ENCODE measurements at regions not wholly inside any gene's neighbourhood (a gene's known extent, or its start where the extent isn't known, plus 50 kb on each side); places are given as distances from the start of the nearest gene placed in this dataset.

DNA sequence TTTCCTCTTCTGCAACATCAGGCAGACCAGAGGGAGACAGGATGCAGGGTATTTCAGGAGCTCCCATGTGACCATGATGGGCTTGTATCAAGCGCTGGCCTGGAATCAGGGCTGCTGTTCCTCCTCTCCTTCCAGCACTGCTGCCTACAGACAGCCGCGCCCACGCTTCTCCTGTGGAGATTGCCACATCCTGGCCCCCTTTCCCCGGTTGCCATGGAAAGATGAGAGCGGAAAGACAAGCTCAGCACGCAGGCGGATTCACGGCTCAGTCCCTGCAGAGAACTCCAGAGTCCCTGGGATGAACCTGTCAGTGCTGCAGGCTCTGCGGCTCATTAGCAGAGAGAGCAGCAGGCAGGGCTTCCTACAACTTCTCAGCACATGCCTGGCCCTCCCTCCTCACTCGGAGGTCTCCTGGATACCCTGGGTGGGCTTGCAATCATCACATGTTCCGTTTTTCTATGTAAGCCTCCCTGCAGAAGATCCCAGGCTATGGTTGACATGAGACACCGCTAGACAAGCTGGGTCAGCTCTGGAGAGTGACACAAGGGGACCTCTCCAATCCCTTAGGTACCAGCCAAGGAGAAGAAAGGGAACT lies 497.8 kb upstream of the MYT1L start:
- Histone ChIP-seq H3K27ac (ENCODE audit: low read length, poor library complexity, severe bottlenecking) (no peak overlapping the region), H3K4me2 (ENCODE audit: low read length, poor library complexity, severe bottlenecking) (no peak overlapping the region), H2BK120ac (ENCODE audit: low read depth, low read length) (no peak overlapping the region), H3K4me1 (ENCODE audit: control insufficient read depth, insufficient read depth, low read depth, low read length) (no peaks in the 10 kb centered on the region), H3K36me3 (ENCODE audit: control insufficient read depth in 1 of 2, insufficient read depth in 2 of 2, low read depth in 1 of 2, low read length in 2 of 2) (no peaks in the 10 kb centered on the region), H3K18ac (ENCODE audit: low read depth in 1 of 2, low read length in 2 of 2) (no peak overlapping the region), H4K91ac (ENCODE audit: low read length) (no peak overlapping the region), H3K14ac (ENCODE audit: low read length in 2 of 2) (no peak overlapping the region), H3K4ac (ENCODE audit: low read depth in 1 of 2, low read length in 2 of 2) (no peak overlapping the region), H4K8ac (ENCODE audit: low read length) (no peak overlapping the region), H2AK5ac (ENCODE audit: low read length, severe bottlenecking) (no peak overlapping the region), H3K23ac (ENCODE audit: low read length in 2 of 2) (no peak overlapping the region), H2BK12ac (ENCODE audit: low read length in 2 of 2) (no peak overlapping the region), H3K27me3 (ENCODE audit: control insufficient read depth in 1 of 2, insufficient read depth in 1 of 2, low read length in 2 of 2) (no peaks in the 10 kb centered on the region), H2BK15ac (ENCODE audit: low read depth, poor library complexity, severe bottlenecking) (no peak overlapping the region), H3K79me1 (replicated peaks; ENCODE audit: low read length, poor library complexity, severe bottlenecking) (no peaks in the 10 kb centered on the region), H3K9ac (ENCODE audit: low read length) (no peak overlapping the region), H2AFZ (ENCODE audit: low read depth, low read length) (no peak overlapping the region), H2BK5ac (ENCODE audit: low read depth, low read length, poor library complexity, severe bottlenecking) (no peak overlapping the region), H3K9me3 (ENCODE audit: control insufficient read depth, low read length) (no peaks in the 10 kb centered on the region), H3K4me3 (ENCODE audit: insufficient read depth in 1 of 2, low read depth in 1 of 2, low read length in 2 of 2) (no peak overlapping the region)
- no peak for DNase-seq
- WGBS = 81% methylated on average over 13 of the region's 13 CpGs

GRCh38 chr2:2827761-2828221 lies 496.7 kb upstream of the MYT1L start:
- Histone ChIP-seq H4K91ac (ENCODE audit: low read length) (no peak overlapping the region), H2BK5ac (ENCODE audit: low read depth, low read length, poor library complexity, severe bottlenecking) (no peak overlapping the region), H2AK5ac (ENCODE audit: low read length, severe bottlenecking) (no peak overlapping the region), H2BK15ac (ENCODE audit: low read depth, poor library complexity, severe bottlenecking) (no peak overlapping the region), H2BK12ac (ENCODE audit: low read length in 2 of 2) (no peak overlapping the region), H3K79me1 (replicated peaks; ENCODE audit: low read length, poor library complexity, severe bottlenecking) (no peaks in the 10 kb centered on the region), H3K18ac (ENCODE audit: low read depth in 1 of 2, low read length in 2 of 2) (no peak overlapping the region), H3K4ac (ENCODE audit: low read depth in 1 of 2, low read length in 2 of 2) (no peak overlapping the region), H3K9me3 (ENCODE audit: control insufficient read depth, low read length) (no peaks in the 10 kb centered on the region), H3K27ac (ENCODE audit: low read length, poor library complexity, severe bottlenecking) (no peak overlapping the region), H3K36me3 (ENCODE audit: control insufficient read depth in 1 of 2, insufficient read depth in 2 of 2, low read depth in 1 of 2, low read length in 2 of 2) (no peaks in the 10 kb centered on the region), H3K4me2 (ENCODE audit: low read length, poor library complexity, severe bottlenecking) (no peak overlapping the region), H4K8ac (ENCODE audit: low read length) (no peak overlapping the region), H3K23ac (ENCODE audit: low read length in 2 of 2) (no peak overlapping the region), H3K14ac (ENCODE audit: low read length in 2 of 2) (no peak overlapping the region), H2BK120ac (ENCODE audit: low read depth, low read length) (no peak overlapping the region), H3K4me1 (ENCODE audit: control insufficient read depth, insufficient read depth, low read depth, low read length) (no peaks in the 10 kb centered on the region), H3K9ac (ENCODE audit: low read length) (no peak overlapping the region), H3K4me3 (ENCODE audit: insufficient read depth in 1 of 2, low read depth in 1 of 2, low read length in 2 of 2) (no peak overlapping the region), H2AFZ (ENCODE audit: low read depth, low read length) (no peak overlapping the region), H3K27me3 (ENCODE audit: control insufficient read depth in 1 of 2, insufficient read depth in 1 of 2, low read length in 2 of 2) (no peaks in the 10 kb centered on the region)
- no peak for DNase-seq
- WGBS = 80% methylated on average over 8 of the region's 8 CpGs

GRCh38 chr2:2827046-2827636 lies 496.1 kb upstream of the MYT1L start:
- H3K14ac ChIP-seq (ENCODE audit: low read length in 2 of 2) = no peak overlapping the region
- H3K4me1 ChIP-seq (ENCODE audit: control insufficient read depth, insufficient read depth, low read depth, low read length) = no peaks in the 10 kb centered on the region
- no peaks in the 10 kb centered on the region for H3K36me3 ChIP-seq (ENCODE audit: control insufficient read depth in 1 of 2, insufficient read depth in 2 of 2, low read depth in 1 of 2, low read length in 2 of 2)

GRCh38 chr2:2826621-2827020 lies 495.5 kb upstream of the MYT1L start:
- 77% methylated on average over 7 of the region's 8 CpGs for WGBS
- no peak overlapping the region for H3K27ac ChIP-seq (ENCODE audit: low read length, poor library complexity, severe bottlenecking)
- H3K4ac ChIP-seq (ENCODE audit: low read depth in 1 of 2, low read length in 2 of 2) = no peak overlapping the region
- H3K4me3 ChIP-seq (ENCODE audit: insufficient read depth in 1 of 2, low read depth in 1 of 2, low read length in 2 of 2) = no peak overlapping the region
- H2AFZ ChIP-seq (ENCODE audit: low read depth, low read length) = no peak overlapping the region
- no peak overlapping the region for H2BK15ac ChIP-seq (ENCODE audit: low read depth, poor library complexity, severe bottlenecking)
- H3K9ac ChIP-seq (ENCODE audit: low read length) = no peak overlapping the region
- H3K79me1 ChIP-seq (replicated peaks; ENCODE audit: low read length, poor library complexity, severe bottlenecking) = no peaks in the 10 kb centered on the region
- H2BK12ac ChIP-seq (ENCODE audit: low read length in 2 of 2) = no peak overlapping the region
- no peak overlapping the region for H3K4me2 ChIP-seq (ENCODE audit: low read length, poor library complexity, severe bottlenecking)
- no peak overlapping the region for H4K8ac ChIP-seq (ENCODE audit: low read length)
- no peak overlapping the region for H2BK120ac ChIP-seq (ENCODE audit: low read depth, low read length)
- H3K27me3 ChIP-seq (ENCODE audit: control insufficient read depth in 1 of 2, insufficient read depth in 1 of 2, low read length in 2 of 2) = no peaks in the 10 kb centered on the region
- H3K36me3 ChIP-seq (ENCODE audit: control insufficient read depth in 1 of 2, insufficient read depth in 2 of 2, low read depth in 1 of 2, low read length in 2 of 2) = no peaks in the 10 kb centered on the region
- no peak overlapping the region for H3K14ac ChIP-seq (ENCODE audit: low read length in 2 of 2)
- no peak overlapping the region for H3K18ac ChIP-seq (ENCODE audit: low read depth in 1 of 2, low read length in 2 of 2)
- H3K4me1 ChIP-seq (ENCODE audit: control insufficient read depth, insufficient read depth, low read depth, low read length) = no peaks in the 10 kb centered on the region
- no peak overlapping the region for H4K91ac ChIP-seq (ENCODE audit: low read length)
- H2AK5ac ChIP-seq (ENCODE audit: low read length, severe bottlenecking) = no peak overlapping the region
- peaks cover 5% of the 10 kb centered on the region for H3K9me3 ChIP-seq (ENCODE audit: control insufficient read depth, low read length)
- H3K23ac ChIP-seq (ENCODE audit: low read length in 2 of 2) = no peak overlapping the region
- no peak for DNase-seq
- H2BK5ac ChIP-seq (ENCODE audit: low read depth, low read length, poor library complexity, severe bottlenecking) = no peak overlapping the region

More at GRCh38 chr2:2827046-2827636, 496.1 kb upstream of the MYT1L start:
- H3K79me1 ChIP-seq (replicated peaks; ENCODE audit: low read length, poor library complexity, severe bottlenecking) = no peaks in the 10 kb centered on the region
- H3K9ac ChIP-seq (ENCODE audit: low read length) = no peak overlapping the region
- no peak overlapping the region for H4K8ac ChIP-seq (ENCODE audit: low read length)
- no peak overlapping the region for H3K27ac ChIP-seq (ENCODE audit: low read length, poor library complexity, severe bottlenecking)
- no peak overlapping the region for H3K4me2 ChIP-seq (ENCODE audit: low read length, poor library complexity, severe bottlenecking)
- no peak overlapping the region for H3K18ac ChIP-seq (ENCODE audit: low read depth in 1 of 2, low read length in 2 of 2)
- DNase-seq = no peak
- H3K23ac ChIP-seq (ENCODE audit: low read length in 2 of 2) = no peak overlapping the region
- no peak overlapping the region for H2BK12ac ChIP-seq (ENCODE audit: low read length in 2 of 2)
- no peak overlapping the region for H2AK5ac ChIP-seq (ENCODE audit: low read length, severe bottlenecking)
- 81% methylated on average over 16 of the region's 16 CpGs for WGBS
- H2AFZ ChIP-seq (ENCODE audit: low read depth, low read length) = no peak overlapping the region
- no peak overlapping the region for H3K4me3 ChIP-seq (ENCODE audit: insufficient read depth in 1 of 2, low read depth in 1 of 2, low read length in 2 of 2)
- H2BK120ac ChIP-seq (ENCODE audit: low read depth, low read length) = no peak overlapping the region
- H4K91ac ChIP-seq (ENCODE audit: low read length) = no peak overlapping the region
- no peak overlapping the region for H2BK15ac ChIP-seq (ENCODE audit: low read depth, poor library complexity, severe bottlenecking)
- H3K27me3 ChIP-seq (ENCODE audit: control insufficient read depth in 1 of 2, insufficient read depth in 1 of 2, low read length in 2 of 2) = no peaks in the 10 kb centered on the region
- no peak overlapping the region for H2BK5ac ChIP-seq (ENCODE audit: low read depth, low read length, poor library complexity, severe bottlenecking)
- H3K4ac ChIP-seq (ENCODE audit: low read depth in 1 of 2, low read length in 2 of 2) = no peak overlapping the region
- H3K9me3 ChIP-seq (ENCODE audit: control insufficient read depth, low read length) = peaks cover under 1% of the 10 kb centered on the region

All from mesenchymal stem cell (in vitro differentiated cells and primary cell).